ENCODE measurements at regions not wholly inside any gene's neighbourhood (a gene's known extent, or its start where the extent isn't known, plus 50 kb on each side); places are given as distances from the start of the nearest gene placed in this dataset.

DNA sequence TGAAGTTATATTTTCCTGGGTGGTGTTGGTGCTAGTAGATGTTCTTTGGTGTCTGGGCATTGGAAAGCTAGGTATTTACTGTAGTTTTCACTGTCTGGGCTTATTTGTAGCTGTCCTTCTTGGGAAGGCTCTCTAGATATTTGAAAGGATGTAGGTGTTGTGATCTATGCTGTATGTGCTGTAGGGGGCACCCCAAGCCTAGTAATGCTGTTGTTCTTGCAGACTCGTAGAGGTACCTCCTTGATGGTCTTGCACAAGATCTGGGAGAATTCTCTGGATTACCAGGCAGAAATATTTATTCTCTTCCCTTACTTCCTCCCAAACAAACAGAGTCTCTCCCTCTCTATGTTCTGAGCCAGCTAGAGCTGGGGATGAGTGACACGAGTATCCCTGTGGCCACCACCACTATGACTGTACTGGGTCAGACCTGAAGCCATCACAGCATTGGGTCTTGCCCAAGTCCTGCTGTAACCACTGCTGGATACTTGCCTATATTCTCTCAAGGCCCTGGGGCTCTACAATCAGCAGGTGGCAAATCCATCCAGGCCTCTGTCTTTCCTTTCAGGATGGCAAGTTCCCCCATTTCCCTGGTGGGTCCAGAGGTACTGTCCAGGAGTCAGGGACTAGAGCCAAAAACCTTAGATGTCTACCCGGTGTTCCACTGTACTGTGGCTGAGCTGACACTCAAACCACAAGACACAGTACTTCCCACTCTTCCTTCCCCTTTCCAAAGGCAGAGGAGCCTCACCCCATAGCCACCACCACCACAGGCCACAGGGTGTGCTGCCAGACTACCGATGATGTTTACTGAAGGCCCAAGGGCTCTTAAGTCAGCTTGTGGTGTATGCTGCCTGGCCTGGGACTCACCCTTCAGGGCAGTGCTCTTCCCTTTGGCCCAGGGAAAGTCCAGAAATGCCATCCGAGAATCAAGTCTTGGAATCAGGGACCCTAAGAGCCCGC lies 195.2 kb upstream of the DPPA4 start:
- DNase-seq (ENCODE audit: low read depth) = no peak
- Histone ChIP-seq H3K36me3 (ENCODE audit: control insufficient read depth, insufficient read depth, low read length) (no peaks in the 10 kb centered on the region), H3K4me3 (ENCODE audit: low read depth, low read length) (no peak overlapping the region), H3K27me3 (ENCODE audit: control insufficient read depth, insufficient read depth, low read length) (no peaks in the 10 kb centered on the region)
- TF ChIP-seq, protein P1, sequence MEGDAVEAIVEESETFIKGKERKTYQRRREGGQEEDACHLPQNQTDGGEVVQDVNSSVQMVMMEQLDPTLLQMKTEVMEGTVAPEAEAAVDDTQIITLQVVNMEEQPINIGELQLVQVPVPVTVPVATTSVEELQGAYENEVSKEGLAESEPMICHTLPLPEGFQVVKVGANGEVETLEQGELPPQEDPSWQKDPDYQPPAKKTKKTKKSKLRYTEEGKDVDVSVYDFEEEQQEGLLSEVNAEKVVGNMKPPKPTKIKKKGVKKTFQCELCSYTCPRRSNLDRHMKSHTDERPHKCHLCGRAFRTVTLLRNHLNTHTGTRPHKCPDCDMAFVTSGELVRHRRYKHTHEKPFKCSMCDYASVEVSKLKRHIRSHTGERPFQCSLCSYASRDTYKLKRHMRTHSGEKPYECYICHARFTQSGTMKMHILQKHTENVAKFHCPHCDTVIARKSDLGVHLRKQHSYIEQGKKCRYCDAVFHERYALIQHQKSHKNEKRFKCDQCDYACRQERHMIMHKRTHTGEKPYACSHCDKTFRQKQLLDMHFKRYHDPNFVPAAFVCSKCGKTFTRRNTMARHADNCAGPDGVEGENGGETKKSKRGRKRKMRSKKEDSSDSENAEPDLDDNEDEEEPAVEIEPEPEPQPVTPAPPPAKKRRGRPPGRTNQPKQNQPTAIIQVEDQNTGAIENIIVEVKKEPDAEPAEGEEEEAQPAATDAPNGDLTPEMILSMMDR (IDR thresholded peaks at IDR 0.05; ENCODE audit: insufficient read depth, low read length, poor library complexity, severe bottlenecking) = peak; percentile 49

DNA sequence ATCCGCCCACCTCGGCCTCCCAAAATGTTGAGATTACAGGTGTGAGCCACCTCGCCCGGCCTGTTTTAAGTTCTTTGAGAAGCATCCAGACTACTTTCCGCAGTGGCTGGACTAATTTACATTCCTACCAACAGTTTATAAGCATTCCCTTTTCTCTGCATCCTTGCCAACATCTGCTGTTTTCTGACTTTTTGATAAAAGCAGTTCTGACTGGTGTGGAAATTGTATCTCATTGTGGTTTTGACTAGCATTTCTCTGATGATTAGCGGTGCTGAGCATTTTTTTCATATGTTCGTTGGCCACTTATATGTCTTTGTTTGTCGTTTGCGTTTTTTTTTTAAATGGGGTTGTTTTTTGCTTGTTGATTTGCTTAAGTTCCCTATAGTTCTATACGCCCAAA lies 208.4 kb upstream of the DPPA4 start:
- H3K4me3 ChIP-seq (ENCODE audit: low read depth, low read length) = no peak overlapping the region
- DNase-seq (ENCODE audit: low read depth) = no peak
- no peaks in the 10 kb centered on the region for H3K27me3 ChIP-seq (ENCODE audit: control insufficient read depth, insufficient read depth, low read length)
- TF ChIP-seq, protein P1 (IDR thresholded peaks at IDR 0.05; ENCODE audit: insufficient read depth, low read length, poor library complexity, severe bottlenecking) = no peak
- no peaks in the 10 kb centered on the region for H3K36me3 ChIP-seq (ENCODE audit: control insufficient read depth, insufficient read depth, low read length)

DNA sequence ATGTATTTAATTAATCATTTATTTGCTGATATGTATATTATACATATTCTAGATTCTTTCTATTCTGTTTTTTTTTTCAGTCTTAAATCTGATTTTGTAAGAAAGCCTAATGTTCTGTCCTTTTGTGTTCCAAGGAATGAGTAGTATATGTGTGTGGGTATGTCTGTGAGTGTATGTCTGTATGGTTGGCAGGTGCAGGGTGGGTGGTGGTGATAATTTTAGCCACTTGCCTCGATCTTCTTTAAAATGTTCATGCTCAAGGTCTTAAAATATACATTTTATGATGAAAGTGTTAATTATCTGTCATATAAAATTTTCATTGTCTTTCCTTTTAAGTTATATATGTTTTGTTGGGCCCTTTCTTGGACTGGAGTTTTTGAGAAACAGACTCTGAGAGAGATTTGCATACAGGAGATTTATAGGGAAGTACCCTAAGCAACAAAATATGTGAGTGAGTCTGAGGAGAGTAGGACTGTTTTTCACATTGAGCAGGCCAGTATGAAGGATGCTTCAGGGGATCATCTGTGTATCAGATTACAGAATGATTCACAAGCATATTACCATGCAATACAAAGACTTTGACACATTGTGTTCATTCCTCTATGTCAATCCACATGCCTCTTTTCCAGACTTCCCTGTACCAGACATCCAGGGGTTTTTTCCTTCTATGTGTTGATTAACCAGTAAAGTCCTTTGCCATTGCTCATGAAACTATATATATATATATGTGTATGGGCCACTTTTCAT lies 211.0 kb upstream of the DPPA4 start:
- Histone ChIP-seq H3K4me3 (ENCODE audit: low read depth, low read length) (no peak overlapping the region), H3K27me3 (ENCODE audit: control insufficient read depth, insufficient read depth, low read length) (no peaks in the 10 kb centered on the region), H3K36me3 (ENCODE audit: control insufficient read depth, insufficient read depth, low read length) (no peaks in the 10 kb centered on the region)
- TF ChIP-seq, protein P1 (IDR thresholded peaks at IDR 0.05; ENCODE audit: insufficient read depth, low read length, poor library complexity, severe bottlenecking) = no peak
- DNase-seq (ENCODE audit: low read depth) = no peak

DNA sequence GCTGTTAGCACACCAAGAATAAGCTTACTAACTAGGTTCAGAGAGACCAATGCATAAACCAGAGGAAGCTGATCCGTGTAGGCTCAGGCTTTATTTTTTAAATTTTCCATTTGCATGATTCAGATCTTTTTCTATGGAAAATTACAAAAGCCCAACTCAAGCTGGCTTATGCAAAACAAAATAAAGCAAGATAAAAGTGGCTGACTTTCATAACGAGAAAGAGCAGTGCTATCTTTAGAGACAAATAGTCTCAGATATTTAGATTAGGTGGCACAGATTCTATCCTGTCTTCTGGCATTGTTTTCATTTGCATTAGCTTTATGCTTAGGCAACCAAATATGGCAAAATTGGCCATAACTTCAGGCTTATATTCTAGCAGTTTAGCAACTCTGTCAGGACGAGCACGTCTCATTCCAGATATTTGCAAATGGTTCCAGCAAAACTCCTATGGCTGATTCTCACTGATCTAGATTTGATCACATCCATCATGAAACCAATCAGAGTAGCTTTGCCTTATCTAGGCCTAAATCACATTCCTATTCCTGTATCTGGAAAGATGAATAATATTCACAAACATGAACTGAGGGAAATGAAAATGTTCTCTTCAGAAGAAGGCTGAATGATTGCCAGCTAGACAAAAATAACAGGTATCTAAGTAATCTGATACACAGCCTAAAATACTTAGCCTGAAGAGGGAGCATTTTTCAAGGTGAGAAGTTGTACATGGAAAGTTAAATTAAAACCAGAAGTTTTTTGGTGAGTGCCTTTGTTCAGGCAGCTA lies 216.4 kb upstream of the DPPA4 start:
- DNase-seq (ENCODE audit: low read depth) = no peak
- TF ChIP-seq, protein P1 (IDR thresholded peaks at IDR 0.05; ENCODE audit: insufficient read depth, low read length, poor library complexity, severe bottlenecking) = peak; percentile 30
- H3K4me3 ChIP-seq (ENCODE audit: low read depth, low read length) = no peak overlapping the region
- no peaks in the 10 kb centered on the region for H3K36me3 ChIP-seq (ENCODE audit: control insufficient read depth, insufficient read depth, low read length)
- no peaks in the 10 kb centered on the region for H3K27me3 ChIP-seq (ENCODE audit: control insufficient read depth, insufficient read depth, low read length)

DNA sequence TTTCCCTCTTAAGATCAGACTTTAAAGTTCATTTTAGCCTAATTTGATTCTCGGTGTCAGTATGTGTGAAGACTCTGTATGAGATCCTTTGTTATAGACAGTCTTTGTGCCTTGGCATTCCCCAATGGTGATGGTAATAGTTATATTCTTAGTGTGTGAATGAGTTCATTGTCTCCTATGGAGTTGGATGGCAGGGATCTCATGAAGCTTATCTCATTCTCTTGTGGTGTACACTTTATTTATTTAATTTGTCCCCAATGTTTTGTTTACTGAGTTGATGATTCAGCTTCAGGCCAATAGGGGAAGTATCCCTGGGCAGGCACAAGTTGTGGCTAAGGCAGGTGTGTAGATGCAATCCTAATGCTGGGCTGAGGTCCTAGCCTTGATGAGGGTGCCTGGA lies 222.0 kb upstream of the DPPA4 start:
- TF ChIP-seq, protein P1 (IDR thresholded peaks at IDR 0.05; ENCODE audit: insufficient read depth, low read length, poor library complexity, severe bottlenecking) = no peak
- Histone ChIP-seq H3K36me3 (ENCODE audit: control insufficient read depth, insufficient read depth, low read length) (no peaks in the 10 kb centered on the region), H3K27me3 (ENCODE audit: control insufficient read depth, insufficient read depth, low read length) (no peaks in the 10 kb centered on the region), H3K4me3 (ENCODE audit: low read depth, low read length) (no peak overlapping the region)
- DNase-seq (ENCODE audit: low read depth) = no peak

Data from kidney epithelial cell (primary cell).